ENCODE measurements at regions not wholly inside any gene's neighbourhood (a gene's known extent, or its start where the extent isn't known, plus 50 kb on each side); places are given as distances from the start of the nearest gene placed in this dataset.
"Not testable (repeated sequence)": the region's sequence is repeated elsewhere in the genome, so short reads cannot be mapped to it uniquely, and the experiment has no call there.

- H3K27ac ChIP-seq (replicated peaks); H3K27me3 ChIP-seq (ENCODE audit: insufficient read depth, poor library complexity, severe bottlenecking); H3K4me3 ChIP-seq (replicated peaks; ENCODE audit: insufficient read depth, low read length): not testable (repeated sequence)
- peak; percentile 35 to 74 for DNase-seq (ENCODE audit: low read depth in 1 of 2, low spot score in 1 of 2)
- TF ChIP-seq POLR2AphosphoS5 (IDR thresholded peaks at IDR 0.05; ENCODE audit: low read depth) (peak; percentile 76), CTCF (IDR thresholded peaks at IDR 0.05; ENCODE audit: insufficient read depth, low read length) (peak; percentile 65)
Measured at GRCh38 chr14:106663805-106664410, 1137.5 kb downstream of the TMEM121 start.

GRCh38 chr14:106665814-106666213 lies 1139.4 kb downstream of the TMEM121 start:
- Histone ChIP-seq H3K27me3 (ENCODE audit: insufficient read depth, poor library complexity, severe bottlenecking) (no peaks in the 10 kb centered on the region), H3K4me3 (replicated peaks; ENCODE audit: insufficient read depth, low read length) (no peak overlapping the region), H3K27ac (replicated peaks) (no peak overlapping the region)
- no peak for DNase-seq (ENCODE audit: low read depth in 1 of 2, low spot score in 1 of 2)
- no peak for TF ChIP-seq CTCF (IDR thresholded peaks at IDR 0.05; ENCODE audit: insufficient read depth, low read length)
- TF ChIP-seq REST (IDR thresholded peaks at IDR 0.05; ENCODE audit: insufficient replicate concordance, low read depth): no peak
- TF ChIP-seq POLR2AphosphoS5 (IDR thresholded peaks at IDR 0.05; ENCODE audit: low read depth): no peak
- no peak for TF ChIP-seq SPI1 (IDR thresholded peaks at IDR 0.05; ENCODE audit: borderline replicate concordance, low read depth)
- TF ChIP-seq GABPA (IDR thresholded peaks at IDR 0.05; ENCODE audit: low read depth): no peak

DNA sequence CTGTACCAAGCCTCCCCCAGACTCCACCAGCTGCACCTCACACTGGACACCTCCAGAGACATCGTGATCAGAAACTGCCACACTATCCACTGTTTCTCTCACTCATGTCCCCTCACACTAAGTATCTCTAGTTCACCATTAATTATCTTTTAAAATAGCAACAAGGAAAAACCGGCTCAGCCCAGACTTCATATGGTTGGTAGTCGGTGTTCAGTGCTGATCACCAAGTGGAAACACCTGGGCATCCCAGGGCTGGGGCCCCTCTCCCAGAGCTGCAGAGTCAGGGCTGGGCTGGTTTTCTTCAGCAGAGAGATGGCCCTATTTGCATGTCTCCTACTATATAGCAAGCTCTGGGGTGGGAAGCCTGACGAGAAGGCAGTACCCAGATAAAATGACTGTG lies 1140.0 kb downstream of the TMEM121 start:
- H3K4me3 ChIP-seq (replicated peaks; ENCODE audit: insufficient read depth, low read length): no peak overlapping the region
- TF ChIP-seq REST (IDR thresholded peaks at IDR 0.05; ENCODE audit: insufficient replicate concordance, low read depth) (no peak), POLR2AphosphoS5 (IDR thresholded peaks at IDR 0.05; ENCODE audit: low read depth) (no peak), CTCF (IDR thresholded peaks at IDR 0.05; ENCODE audit: insufficient read depth, low read length) (no peak), GABPA (IDR thresholded peaks at IDR 0.05; ENCODE audit: low read depth) (no peak), SPI1 (IDR thresholded peaks at IDR 0.05; ENCODE audit: borderline replicate concordance, low read depth) (no peak)
- no peaks in the 10 kb centered on the region for H3K27me3 ChIP-seq (ENCODE audit: insufficient read depth, poor library complexity, severe bottlenecking)
- DNase-seq (ENCODE audit: low read depth in 1 of 2, low spot score in 1 of 2): no peak
- no peak overlapping the region for H3K27ac ChIP-seq (replicated peaks)

GRCh38 chr14:106670011-106670410 lies 1143.6 kb downstream of the TMEM121 start:
- no peak for DNase-seq (ENCODE audit: low read depth in 1 of 2, low spot score in 1 of 2)
- Histone ChIP-seq H3K4me3 (replicated peaks; ENCODE audit: insufficient read depth, low read length) (no peak overlapping the region), H3K27ac (replicated peaks) (no peak overlapping the region), H3K27me3 (ENCODE audit: insufficient read depth, poor library complexity, severe bottlenecking) (no peaks in the 10 kb centered on the region)
- TF ChIP-seq CTCF (IDR thresholded peaks at IDR 0.05; ENCODE audit: insufficient read depth, low read length): no peak

DNA sequence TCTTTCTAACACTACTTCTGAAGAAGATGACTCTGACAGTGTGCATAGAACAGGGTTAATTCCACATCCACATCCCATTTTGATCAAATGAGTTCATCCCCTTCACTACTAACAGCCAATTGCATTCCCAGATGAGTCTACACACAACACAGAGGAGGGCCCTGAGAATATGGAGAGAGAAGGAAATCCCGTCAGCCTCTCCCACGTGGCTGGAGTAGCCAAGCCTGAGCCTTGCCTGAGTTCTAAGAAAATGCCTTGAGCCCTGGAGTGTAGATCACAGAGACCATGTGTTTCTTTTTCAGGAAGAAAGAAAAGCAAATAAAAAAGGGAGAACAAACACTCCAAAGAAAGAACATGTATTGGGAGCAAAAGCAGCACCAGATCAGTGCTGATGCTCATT lies 1147.7 kb downstream of the TMEM121 start:
- not testable (repeated sequence) for H3K4me3 ChIP-seq (replicated peaks; ENCODE audit: insufficient read depth, low read length); DNase-seq (ENCODE audit: low read depth in 1 of 2, low spot score in 1 of 2); H3K27ac ChIP-seq (replicated peaks); H3K27me3 ChIP-seq (ENCODE audit: insufficient read depth, poor library complexity, severe bottlenecking)

GRCh38 chr14:106674509-106675125 lies 1148.2 kb downstream of the TMEM121 start:
- not testable (repeated sequence) for H3K4me3 ChIP-seq (replicated peaks; ENCODE audit: insufficient read depth, low read length); H3K27me3 ChIP-seq (ENCODE audit: insufficient read depth, poor library complexity, severe bottlenecking); H3K27ac ChIP-seq (replicated peaks); DNase-seq (ENCODE audit: low read depth in 1 of 2, low spot score in 1 of 2)
